Neuronal stem cell (in vitro differentiated cells): ENCODE measurements at regions not wholly inside any gene's neighbourhood (a gene's known extent, or its start where the extent isn't known, plus 50 kb on each side); places are given as distances from the start of the nearest gene placed in this dataset.
"Not testable (repeated sequence)": the region's sequence is repeated elsewhere in the genome, so short reads cannot be mapped to it uniquely, and the experiment has no call there.

Source experiments
- DNase-seq: peaks from one replicate; pipeline ENCODE4 v3.0.0-alpha.2; 2013; ENCODE audit warnings: low spot score
- H2AFZ ChIP-seq: one replicate; pipeline ENCODE4 v1.6.1; 2013; ENCODE audit warnings: mild to moderate bottlenecking, low read length, inconsistent platforms
- H2AK5ac ChIP-seq: 2 replicates; pipeline ENCODE4 v1.6.1; 2013; ENCODE audit warnings: low read depth, mild to moderate bottlenecking, inconsistent platforms, low read length, moderate library complexity, mixed read lengths
- H2BK120ac ChIP-seq: 2 replicates; pipeline ENCODE4 v1.6.1; 2013; ENCODE audit warnings: low read depth, mild to moderate bottlenecking, inconsistent platforms, low read length, moderate library complexity, mixed read lengths
- H2BK12ac ChIP-seq: one replicate; pipeline ENCODE4 v1.6.1; 2013; ENCODE audit warnings: low read length, inconsistent platforms
- H2BK15ac ChIP-seq: 2 replicates; pipeline ENCODE4 v1.6.1; 2013; ENCODE audit warnings: mild to moderate bottlenecking, low read length, inconsistent platforms, mixed read lengths
- H2BK5ac ChIP-seq: one replicate; pipeline ENCODE4 v1.6.1; 2013; ENCODE audit warnings: inconsistent platforms, mild to moderate bottlenecking, low read length, moderate library complexity
- H3K14ac ChIP-seq: one replicate; pipeline ENCODE4 v1.6.1; 2013; ENCODE audit warnings: low read length, inconsistent platforms
- H3K18ac ChIP-seq: 2 replicates; pipeline ENCODE4 v1.6.1; 2013; ENCODE audit warnings: low read length, inconsistent platforms
- H3K23ac ChIP-seq: 2 replicates; pipeline ENCODE4 v1.6.1; 2013; ENCODE audit warnings: low read depth, mild to moderate bottlenecking, mixed read lengths, low read length, inconsistent platforms; ENCODE audit not compliant: poor library complexity
- H3K27ac ChIP-seq: replicated peaks from 3 replicates; pipeline ENCODE4 v1.5.1; 2013; ENCODE audit warnings: low read length, inconsistent platforms
- H3K27me3 ChIP-seq, 3 experiments: 2 replicates each; pipeline ENCODE4 v1.6.1; 2013; ENCODE audit warnings: low read length in 3 of 3, mild to moderate bottlenecking in 2 of 3, inconsistent platforms in 1 of 3, low read depth in 1 of 3, mixed read lengths in 1 of 3, moderate library complexity in 1 of 3; ENCODE audit not compliant: control insufficient read depth in 3 of 3, insufficient read depth in 3 of 3
- H3K36me3 ChIP-seq, 2 donors: replicated peaks in 1 of 2; 2 replicates each; pipeline ENCODE4 v1.6.1; 2013; ENCODE audit warnings: low read length in 2 of 2; ENCODE audit not compliant: control insufficient read depth in 2 of 2, insufficient read depth in 2 of 2
- H3K4ac ChIP-seq: 2 replicates; pipeline ENCODE4 v1.6.1; 2013; ENCODE audit warnings: inconsistent platforms, mild to moderate bottlenecking, low read length, moderate library complexity
- H3K4me1 ChIP-seq, 2 donors: 1 replicate in 1 of 2; 2 replicates in 1 of 2; pipeline ENCODE4 v1.6.1; 2013; ENCODE audit warnings: low read length in 2 of 2, low read depth in 1 of 2; ENCODE audit not compliant: control insufficient read depth in 2 of 2, insufficient read depth in 1 of 2
- H3K4me2 ChIP-seq: one replicate; pipeline ENCODE4 v1.6.1; 2013; ENCODE audit warnings: mild to moderate bottlenecking, low read length, inconsistent platforms; ENCODE audit not compliant: insufficient read depth, poor library complexity, severe bottlenecking
- H3K4me3 ChIP-seq, 2 donors: 2 replicates each; pipeline ENCODE4 v1.5.1; 2013; ENCODE audit warnings: low read length in 2 of 2, mild to moderate bottlenecking in 2 of 2, inconsistent platforms in 1 of 2, moderate library complexity in 1 of 2
- H3K79me1 ChIP-seq: one replicate; pipeline ENCODE4 v1.6.1; 2013; ENCODE audit warnings: low read depth, mild to moderate bottlenecking, inconsistent platforms, low read length, moderate library complexity
- H3K9ac ChIP-seq: one replicate; pipeline ENCODE4 v1.6.1; 2013; ENCODE audit warnings: mild to moderate bottlenecking, low read depth, low read length, inconsistent platforms; ENCODE audit not compliant: poor library complexity
- H3K9me3 ChIP-seq, 2 donors: replicated peaks in 1 of 2; 2 replicates each; pipeline versions ENCODE3 to v1.6.1; 2013; ENCODE audit warnings: low read length in 2 of 2, mild to moderate bottlenecking in 2 of 2, inconsistent platforms in 1 of 2, low read depth in 1 of 2, mixed read lengths in 1 of 2, moderate library complexity in 1 of 2; ENCODE audit not compliant: control insufficient read depth in 2 of 2, insufficient read depth in 1 of 2
- H4K8ac ChIP-seq: one replicate; pipeline ENCODE4 v1.6.1; 2013; ENCODE audit warnings: low read depth, mild to moderate bottlenecking, inconsistent platforms, low read length, moderate library complexity
- H4K91ac ChIP-seq: one replicate; pipeline ENCODE4 v1.6.1; 2013; ENCODE audit warnings: low read length, low read depth, mild to moderate bottlenecking, inconsistent platforms; ENCODE audit not compliant: poor library complexity
- whole genome bisulfite sequencing, 2 donors: extraction: QIAGEN DNeasy Blood & Tissue Kit; methylation state at CpG; one replicate each; pipeline ENCODE4 v1.1.7; 2013; ENCODE audit warnings: missing lambda C conversion rate in 2 of 2, mixed read lengths in 1 of 2; ENCODE audit not compliant: insufficient read length in 2 of 2, insufficient replicate concordance in 1 of 2; ENCODE audit errors: extremely low coverage in 2 of 2; 5-methylcytosine and 5-hydroxymethylcytosine counted together

- not testable (repeated sequence) for H3K79me1 ChIP-seq, H2AFZ ChIP-seq, H3K4me1 ChIP-seq, H2AK5ac ChIP-seq, H3K9me3 ChIP-seq, H3K23ac ChIP-seq, H2BK15ac ChIP-seq, H3K27ac ChIP-seq, H2BK120ac ChIP-seq, H2BK5ac ChIP-seq, H3K4me3 ChIP-seq, H3K14ac ChIP-seq, H3K9ac ChIP-seq, H3K36me3 ChIP-seq, H3K4me2 ChIP-seq, H2BK12ac ChIP-seq, H3K4ac ChIP-seq, DNase-seq, H3K27me3 ChIP-seq, H4K8ac ChIP-seq, H4K91ac ChIP-seq, H3K18ac ChIP-seq
Measured at GRCh38 chr4:170881646-170882045, 791.9 kb upstream of the AADAT start.

GRCh38 chr4:170875868-170876267, 786.1 kb upstream of the AADAT start:
- no peak overlapping the region for H2BK120ac ChIP-seq
- no peak overlapping the region for H3K9ac ChIP-seq
- H3K4me3 ChIP-seq: no peak overlapping the region
- no CpG with 5 or more reads among the region's 1 CpG for WGBS, 2 donors
- H2AK5ac ChIP-seq: no peak overlapping the region
- H2BK15ac ChIP-seq: no peak overlapping the region
- no peak overlapping the region for H3K14ac ChIP-seq
- no peak overlapping the region for H2BK5ac ChIP-seq
- no peak for DNase-seq
- H4K8ac ChIP-seq: no peak overlapping the region
- H3K18ac ChIP-seq: no peak overlapping the region
- H3K4me2 ChIP-seq: no peak overlapping the region
- no peak overlapping the region for H3K27ac ChIP-seq
- no peaks in the 10 kb centered on the region for H3K9me3 ChIP-seq
- H3K79me1 ChIP-seq: no peaks in the 10 kb centered on the region
- no peaks in the 10 kb centered on the region for H3K27me3 ChIP-seq
- no peak overlapping the region for H2AFZ ChIP-seq
- no peak overlapping the region for H2BK12ac ChIP-seq
- no peak overlapping the region for H3K4ac ChIP-seq
- no peak overlapping the region for H3K23ac ChIP-seq
- no peaks in the 10 kb centered on the region for H3K4me1 ChIP-seq
- no peak overlapping the region for H4K91ac ChIP-seq
- no peaks in the 10 kb centered on the region for H3K36me3 ChIP-seq

GRCh38 chr4:170872794-170873193, 783.0 kb upstream of the AADAT start:
- Histone ChIP-seq H2AK5ac (no peak overlapping the region), H3K27me3 (no peaks in the 10 kb centered on the region), H2BK15ac (no peak overlapping the region), H3K4ac (no peak overlapping the region), H4K8ac (no peak overlapping the region), H3K9me3 (no peaks in the 10 kb centered on the region), H3K4me3 (no peak overlapping the region), H4K91ac (no peak overlapping the region), H2AFZ (no peak overlapping the region), H3K4me1 (no peaks in the 10 kb centered on the region), H3K18ac (no peak overlapping the region), H2BK5ac (no peak overlapping the region), H3K23ac (no peak overlapping the region), H3K14ac (no peak overlapping the region), H3K4me2 (no peak overlapping the region), H3K36me3 (no peaks in the 10 kb centered on the region), H3K79me1 (no peaks in the 10 kb centered on the region), H2BK120ac (no peak overlapping the region), H2BK12ac (no peak overlapping the region), H3K27ac (no peak overlapping the region), H3K9ac (no peak overlapping the region)
- DNase-seq: no peak

- H2AK5ac ChIP-seq: no peak overlapping the region
- H2BK120ac ChIP-seq: no peak overlapping the region
- no peaks in the 10 kb centered on the region for H3K27me3 ChIP-seq
- no peaks in the 10 kb centered on the region for H3K36me3 ChIP-seq
- H4K91ac ChIP-seq: no peak overlapping the region
- no peak overlapping the region for H2BK5ac ChIP-seq
- no peak for DNase-seq
- no peak overlapping the region for H3K14ac ChIP-seq
- H4K8ac ChIP-seq: no peak overlapping the region
- no peak overlapping the region for H3K27ac ChIP-seq
- H3K9ac ChIP-seq: no peak overlapping the region
- no peak overlapping the region for H2AFZ ChIP-seq
- H3K4ac ChIP-seq: no peak overlapping the region
- H3K18ac ChIP-seq: no peak overlapping the region
- H2BK12ac ChIP-seq: no peak overlapping the region
- no peak overlapping the region for H3K4me2 ChIP-seq
- no peaks in the 10 kb centered on the region for H3K79me1 ChIP-seq
- H3K4me3 ChIP-seq: no peak overlapping the region
- no peak overlapping the region for H3K23ac ChIP-seq
- H2BK15ac ChIP-seq: no peak overlapping the region
- H3K4me1 ChIP-seq: no peaks in the 10 kb centered on the region
- no peaks in the 10 kb centered on the region for H3K9me3 ChIP-seq
- WGBS, 2 donors: no CpG with 5 or more reads among the region's 1 CpG
Measured at GRCh38 chr4:170868170-170868569, 778.4 kb upstream of the AADAT start.
